Testis (tissue), 2 donors: ENCODE measurements at regions not wholly inside any gene's neighbourhood (a gene's known extent, or its start where the extent isn't known, plus 50 kb on each side); places are given as distances from the start of the nearest gene placed in this dataset.

Source experiments
- POLR2A ChIP-seq: fragments of 450-650 bp; IDR thresholded peaks from one replicate; pipeline ENCODE4 v1.6.1; 2017; ENCODE audit warnings: antibody characterized with exemption, mild to moderate bottlenecking, moderate library complexity
- TF ChIP-seq, protein P1 (sequence below), 3 experiments: fragments of 450-650 bp in 2 of 3; fragments of 200-600 bp in 1 of 3; sonication (generic) in 1 of 3; IDR thresholded peaks; one replicate each; pipeline ENCODE4 v1.5.1; 2016 to 2019; ENCODE audit warnings: antibody characterized with exemption in 3 of 3, mild to moderate bottlenecking in 2 of 3, moderate library complexity in 1 of 3

DNA sequence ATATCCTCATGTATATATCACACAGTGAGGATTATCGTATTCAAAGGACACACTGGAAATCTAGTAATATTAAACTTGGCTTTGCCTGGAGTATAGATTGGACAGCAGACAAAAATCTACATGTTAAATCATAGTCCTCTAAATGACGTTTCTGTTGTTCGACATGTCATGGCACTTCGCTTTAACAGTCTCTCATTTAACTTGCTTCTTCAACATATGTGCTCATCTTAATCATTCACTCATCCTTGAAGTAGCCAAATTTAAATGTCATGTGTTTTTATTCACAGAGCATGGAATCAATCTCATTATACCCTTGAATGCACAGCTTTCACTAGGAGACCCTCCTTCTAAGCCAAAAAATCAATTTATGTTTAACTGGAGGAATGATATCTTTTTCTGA is 417.0 kb upstream of the CNTN6 start:
- no peak for TF ChIP-seq POLR2A
- TF ChIP-seq, protein P1, sequence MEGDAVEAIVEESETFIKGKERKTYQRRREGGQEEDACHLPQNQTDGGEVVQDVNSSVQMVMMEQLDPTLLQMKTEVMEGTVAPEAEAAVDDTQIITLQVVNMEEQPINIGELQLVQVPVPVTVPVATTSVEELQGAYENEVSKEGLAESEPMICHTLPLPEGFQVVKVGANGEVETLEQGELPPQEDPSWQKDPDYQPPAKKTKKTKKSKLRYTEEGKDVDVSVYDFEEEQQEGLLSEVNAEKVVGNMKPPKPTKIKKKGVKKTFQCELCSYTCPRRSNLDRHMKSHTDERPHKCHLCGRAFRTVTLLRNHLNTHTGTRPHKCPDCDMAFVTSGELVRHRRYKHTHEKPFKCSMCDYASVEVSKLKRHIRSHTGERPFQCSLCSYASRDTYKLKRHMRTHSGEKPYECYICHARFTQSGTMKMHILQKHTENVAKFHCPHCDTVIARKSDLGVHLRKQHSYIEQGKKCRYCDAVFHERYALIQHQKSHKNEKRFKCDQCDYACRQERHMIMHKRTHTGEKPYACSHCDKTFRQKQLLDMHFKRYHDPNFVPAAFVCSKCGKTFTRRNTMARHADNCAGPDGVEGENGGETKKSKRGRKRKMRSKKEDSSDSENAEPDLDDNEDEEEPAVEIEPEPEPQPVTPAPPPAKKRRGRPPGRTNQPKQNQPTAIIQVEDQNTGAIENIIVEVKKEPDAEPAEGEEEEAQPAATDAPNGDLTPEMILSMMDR (IDR thresholded peaks at IDR 0.05) = no peak
